Stimulated activated CD8-positive, alpha-beta memory T cell treated with anti-CD3 and anti-CD28 coated beads, Interleukin-7, amount 100 ng/mL, for 4 hours (primary cell): ENCODE measurements at regions not wholly inside any gene's neighbourhood (a gene's known extent, or its start where the extent isn't known, plus 50 kb on each side); places are given as distances from the start of the nearest gene placed in this dataset.

ENCODE experiments used
- DNase-seq, 2 donors: peaks; one replicate each; pipeline ENCODE4 v3.0.0-alpha.2; 2020; ENCODE audit warnings: low read depth in 2 of 2

DNA sequence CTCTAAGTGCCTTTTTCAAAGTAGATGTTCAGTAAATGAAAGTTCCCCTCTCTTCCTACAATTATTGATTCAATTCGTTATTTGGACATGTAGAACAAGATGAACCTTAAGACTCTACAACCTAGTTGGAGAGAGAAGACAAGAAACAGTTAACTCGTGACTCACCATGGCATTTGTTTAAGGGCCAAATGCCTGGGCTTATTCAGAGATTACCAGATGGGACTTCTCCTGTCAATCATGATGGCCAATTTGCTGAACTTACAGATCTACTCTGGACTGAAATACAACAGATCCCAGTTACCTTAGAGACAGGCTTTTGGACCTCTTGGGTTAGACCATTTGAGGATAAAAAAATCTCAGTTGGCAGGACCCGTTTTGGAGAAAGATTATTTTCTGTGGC lies 93.5 kb downstream of the C1orf94 start:
- DNase-seq: no peak

DNA sequence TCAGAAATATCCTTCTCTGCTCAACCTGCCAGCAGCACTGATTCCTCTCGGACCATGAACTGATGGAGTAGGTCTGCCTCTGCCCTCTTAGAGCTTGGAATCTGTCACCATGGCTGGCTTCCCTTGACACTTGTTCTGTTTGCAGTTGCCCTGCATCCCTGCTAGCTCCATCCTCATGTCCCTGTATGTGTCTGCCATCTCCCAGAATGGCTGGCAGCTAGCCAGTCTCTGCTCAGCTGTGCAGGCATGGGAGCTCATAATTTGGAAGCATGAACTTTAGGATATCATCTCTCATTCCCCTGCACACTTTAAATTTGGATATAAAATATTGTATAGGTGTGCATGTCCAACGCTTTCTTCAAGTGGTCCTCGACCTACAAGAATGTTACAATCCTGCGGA lies 95.4 kb downstream of the C1orf94 start:
- no peak for DNase-seq

DNA sequence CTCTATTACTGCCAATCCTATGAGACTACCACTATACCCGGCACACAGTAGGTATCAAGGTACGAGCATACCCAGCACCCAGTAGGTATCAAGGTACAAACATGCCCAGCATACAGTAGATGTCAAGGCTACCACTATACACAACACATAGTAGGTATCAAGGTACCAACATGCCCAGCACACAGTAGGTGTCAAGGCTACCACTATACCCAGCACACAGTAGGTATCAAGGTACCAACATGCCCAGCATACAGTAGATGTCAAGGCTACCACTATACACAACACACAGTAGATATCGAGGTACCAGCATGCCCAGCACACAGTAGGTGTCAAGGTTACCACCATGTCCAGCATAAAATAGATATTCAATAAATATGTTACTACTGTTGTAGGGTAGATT lies 98.4 kb downstream of the C1orf94 start:
- no peak for DNase-seq

DNA sequence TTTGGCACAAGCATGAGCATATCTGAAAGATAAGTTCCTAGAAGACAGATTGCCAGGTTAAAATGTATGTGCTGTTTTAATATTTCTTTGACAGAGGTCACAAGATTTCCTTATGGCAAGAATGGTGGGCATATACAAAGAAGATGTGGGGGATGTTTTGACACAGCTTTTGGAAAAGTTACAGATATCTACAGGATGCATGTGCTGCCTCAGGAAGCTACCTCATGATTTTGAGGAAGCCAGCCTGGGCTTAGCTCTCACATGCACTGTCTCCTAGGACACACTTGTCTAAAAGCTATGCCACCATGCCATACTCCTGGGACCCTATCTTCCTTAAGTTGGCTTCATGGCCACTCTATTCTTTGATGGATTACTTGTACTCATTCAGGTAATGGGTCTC lies 99.9 kb downstream of the C1orf94 start:
- DNase-seq: no peak

DNA sequence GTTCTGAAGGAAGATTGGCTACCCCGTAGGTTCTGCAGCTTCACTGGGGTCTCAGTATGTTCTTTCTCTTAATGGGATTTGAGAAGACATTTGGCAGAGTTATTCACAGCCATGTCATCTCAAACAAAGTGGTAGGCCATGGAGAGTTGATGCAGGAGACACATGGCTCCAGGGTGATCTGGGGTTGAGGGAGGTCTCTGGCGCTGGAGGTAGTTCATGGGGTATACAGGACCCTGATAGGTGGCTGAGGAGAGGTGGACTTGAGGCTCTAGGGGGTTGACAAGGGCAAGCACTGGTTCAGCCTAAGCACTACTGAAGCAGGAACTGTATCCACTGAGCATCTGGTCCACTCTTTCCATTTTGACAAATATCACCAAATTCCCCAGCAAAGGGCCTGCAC lies 100.4 kb downstream of the C1orf94 start:
- no peak for DNase-seq

DNA sequence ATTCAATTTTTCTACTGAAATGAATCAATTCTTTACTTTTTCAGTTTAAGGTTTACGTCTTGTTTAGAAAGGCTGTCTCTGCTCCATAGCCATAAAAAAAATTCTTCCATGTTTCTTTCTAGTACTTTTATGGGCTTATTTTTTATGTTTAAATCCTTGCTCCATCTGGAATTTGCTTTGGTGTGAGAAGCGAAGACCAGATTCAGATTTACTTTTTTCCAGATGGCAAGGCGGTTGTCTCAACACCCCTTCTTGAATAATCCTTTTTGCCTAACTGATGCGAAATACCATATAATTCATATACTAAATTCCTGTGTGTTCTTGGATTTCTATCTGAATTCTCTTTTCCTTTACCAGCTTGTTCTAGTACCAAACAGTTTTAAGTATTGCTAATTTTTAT lies 101.5 kb downstream of the C1orf94 start:
- DNase-seq: no peak

DNA sequence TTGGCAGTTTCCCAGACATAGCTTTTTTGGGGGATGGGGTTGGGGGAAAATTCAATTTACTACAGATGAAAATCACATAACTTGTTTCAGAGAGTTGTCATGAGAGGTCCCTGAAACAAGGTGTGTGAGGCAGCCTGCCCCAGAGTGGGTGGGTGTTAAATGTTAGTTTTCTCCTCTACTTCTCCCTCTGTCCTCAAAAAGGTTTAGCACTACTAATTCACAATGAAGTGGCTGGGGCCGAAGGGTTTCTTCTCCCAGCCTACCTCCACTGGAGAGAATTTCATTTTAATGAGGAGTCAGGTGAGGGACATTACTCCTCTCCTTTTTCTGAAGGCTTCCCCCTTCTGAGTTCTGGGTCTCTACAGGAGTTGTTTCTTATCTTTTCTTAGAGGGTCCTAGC lies 103.3 kb downstream of the C1orf94 start:
- DNase-seq: no peak

DNA sequence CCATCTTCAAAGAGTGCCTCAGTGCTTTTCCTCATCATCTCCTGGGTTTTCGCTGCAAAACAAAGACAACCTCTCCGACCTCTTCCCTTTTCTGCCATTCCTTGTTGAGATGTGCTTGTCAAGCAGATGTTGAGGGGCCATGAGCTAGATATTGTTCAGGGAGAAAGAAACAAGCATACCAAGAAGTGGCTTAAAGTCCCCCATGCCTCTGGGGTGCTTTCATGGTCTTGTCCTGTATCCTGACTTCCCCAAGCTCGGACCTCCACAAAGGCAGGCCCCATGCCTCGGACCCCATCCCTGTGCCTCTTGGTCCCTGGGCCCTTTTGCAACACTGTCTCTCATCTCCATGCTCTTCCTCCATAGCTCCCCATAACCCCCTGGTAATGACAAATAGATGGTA lies 103.8 kb downstream of the C1orf94 start:
- no peak for DNase-seq

DNA sequence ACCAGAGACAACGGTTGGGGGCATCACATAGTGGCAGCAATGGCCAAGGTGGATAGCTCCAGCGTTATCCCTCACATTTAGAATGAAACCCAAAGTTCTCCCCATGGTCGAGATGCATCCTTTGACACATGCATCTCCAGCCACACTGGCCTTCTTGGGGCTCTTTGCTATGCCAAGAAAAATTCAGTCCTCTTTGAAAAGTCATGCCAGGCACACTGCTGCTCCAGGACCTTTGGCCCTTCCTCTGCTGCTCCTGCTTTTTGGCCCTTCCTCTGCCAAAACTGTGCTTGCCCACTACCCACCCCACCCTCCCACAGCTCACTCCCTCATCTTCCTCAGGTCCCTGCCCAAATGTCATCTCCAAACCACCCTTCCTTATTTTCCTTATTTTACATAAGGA lies 106.4 kb downstream of the C1orf94 start:
- DNase-seq: no peak

DNA sequence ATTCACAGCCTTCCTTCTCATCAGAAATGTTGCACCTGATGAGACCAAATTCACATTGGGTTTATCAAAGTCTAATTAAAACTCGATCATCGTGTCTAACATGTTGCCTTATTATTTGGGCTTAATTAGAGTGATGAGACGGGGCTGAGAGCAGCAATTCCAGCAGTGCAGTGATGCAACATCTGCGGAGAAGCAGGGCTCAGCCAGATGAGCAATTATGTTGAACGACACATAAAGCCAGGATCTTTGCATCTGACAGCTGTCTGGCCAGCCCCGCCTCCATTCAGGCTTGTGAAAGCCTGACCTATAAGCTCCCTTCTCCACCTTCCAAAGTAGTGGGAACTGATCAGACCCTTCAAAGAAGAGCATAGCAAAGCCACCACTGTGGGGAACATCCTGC lies 109.8 kb downstream of the C1orf94 start:
- DNase-seq: no peak

DNA sequence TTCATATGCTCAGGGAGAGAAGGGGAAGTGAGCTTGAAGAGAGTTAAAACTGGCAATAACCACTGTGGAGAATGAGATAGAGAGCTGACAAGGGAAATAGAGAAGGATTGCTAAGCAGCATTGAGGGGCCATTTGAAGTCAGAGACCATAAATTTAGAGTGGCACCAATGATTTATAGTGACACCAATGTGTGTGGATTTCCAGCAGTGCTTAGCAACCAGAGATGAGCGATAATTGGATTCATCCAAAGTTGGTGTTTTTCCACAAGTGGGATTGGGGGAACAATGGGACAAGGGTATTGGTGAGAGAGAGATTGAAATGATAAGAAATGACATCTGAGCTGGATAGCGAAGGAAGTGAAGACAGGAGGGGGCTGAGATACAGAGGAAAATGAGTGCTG lies 114.1 kb downstream of the C1orf94 start:
- DNase-seq: no peak

DNA sequence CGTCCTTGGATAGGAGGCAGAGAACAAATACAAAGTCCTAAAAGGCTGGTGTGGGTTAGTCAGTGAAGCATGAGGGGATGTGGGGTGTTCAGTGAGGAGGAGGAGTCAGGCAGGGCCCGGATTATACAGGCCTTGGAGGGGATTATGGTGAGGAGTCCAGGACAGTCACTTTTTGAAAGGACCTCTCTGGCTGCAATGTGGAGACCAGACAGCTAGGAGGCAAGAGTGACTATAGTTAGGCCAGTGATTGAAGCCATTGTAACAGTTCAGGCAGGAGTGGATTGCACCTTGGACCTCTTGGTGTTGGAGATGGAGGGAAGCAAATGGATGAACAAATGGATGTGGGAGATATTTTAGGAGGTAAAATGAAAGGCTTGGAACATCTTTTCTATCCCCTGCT lies 115.8 kb downstream of the C1orf94 start:
- DNase-seq: no peak

DNA sequence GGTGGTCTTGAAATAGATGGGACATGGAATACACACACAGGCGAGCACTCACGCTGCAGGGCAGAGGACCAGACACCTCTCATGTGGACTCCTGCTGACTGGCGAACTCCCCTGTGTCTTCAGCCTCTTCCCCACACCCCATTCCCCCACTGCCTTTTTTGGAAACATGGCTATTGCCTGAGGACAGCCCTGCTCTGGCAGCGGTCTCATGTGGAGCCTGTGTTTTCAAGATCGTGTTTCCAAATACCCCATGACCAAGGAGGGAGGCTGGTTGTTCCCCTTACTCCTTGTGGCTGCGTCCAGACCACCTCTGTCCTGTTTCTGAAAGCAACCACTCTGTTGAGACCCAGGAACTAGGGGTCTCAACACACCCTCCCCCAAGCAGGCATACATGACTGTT lies 119.4 kb downstream of the C1orf94 start:
- DNase-seq: no peak

DNA sequence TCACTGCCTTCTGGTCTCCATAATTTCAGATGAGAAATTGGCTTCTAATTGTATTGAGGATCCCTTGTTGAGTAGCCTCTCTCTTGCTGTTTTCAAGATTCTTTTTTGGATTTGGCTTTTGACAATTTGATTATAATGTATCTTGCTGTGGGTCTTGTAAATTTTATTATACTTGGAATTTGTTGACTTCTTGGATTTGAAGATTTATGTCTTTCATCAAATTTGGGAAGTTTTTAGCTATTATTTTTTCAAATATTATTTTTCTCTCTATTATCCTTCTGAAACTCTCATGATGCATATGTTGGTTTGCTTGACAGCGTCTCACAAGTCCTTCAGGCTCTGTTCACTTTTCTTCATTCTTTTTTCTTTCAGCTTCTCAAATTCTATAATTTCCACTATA lies 126.1 kb downstream of the C1orf94 start:
- DNase-seq: no peak

DNA sequence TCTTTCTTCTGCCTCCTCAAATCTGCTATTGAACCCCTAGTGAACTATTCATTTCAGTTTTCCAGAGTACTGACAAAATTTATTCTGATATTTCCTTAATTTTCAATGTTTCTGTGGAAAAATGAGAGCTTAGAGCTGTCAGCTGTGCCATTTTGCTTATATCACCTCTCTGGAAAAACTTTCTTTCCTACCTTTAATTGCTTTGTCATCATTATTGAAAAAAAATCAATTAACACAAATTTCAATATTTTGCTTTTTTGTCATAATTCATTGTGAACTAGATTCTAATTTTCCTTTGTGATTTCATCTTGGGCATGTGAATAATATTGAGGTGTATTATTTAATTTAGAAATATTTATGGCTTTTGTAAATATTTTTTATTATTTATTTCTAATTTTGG lies 126.5 kb downstream of the C1orf94 start:
- no peak for DNase-seq

DNA sequence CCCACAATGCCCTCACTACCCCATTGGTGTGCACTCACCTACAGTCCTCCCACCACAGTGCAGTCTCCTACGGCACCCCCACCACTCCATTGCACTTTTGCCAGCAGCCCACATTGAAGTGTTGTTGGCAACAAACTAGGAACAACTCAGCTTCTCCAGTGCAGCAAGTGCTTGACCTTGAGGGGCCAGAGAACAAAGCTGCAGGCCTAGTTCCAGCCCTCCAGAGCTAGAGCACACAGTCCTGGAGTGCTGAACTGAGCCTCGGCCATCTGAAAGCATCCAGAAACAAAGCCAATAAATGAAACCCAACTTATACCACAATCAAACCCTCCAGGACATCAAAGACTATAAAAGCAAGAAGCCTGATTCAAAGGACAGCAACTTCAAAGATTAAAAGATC lies 129.9 kb downstream of the C1orf94 start:
- DNase-seq: no peak

DNA sequence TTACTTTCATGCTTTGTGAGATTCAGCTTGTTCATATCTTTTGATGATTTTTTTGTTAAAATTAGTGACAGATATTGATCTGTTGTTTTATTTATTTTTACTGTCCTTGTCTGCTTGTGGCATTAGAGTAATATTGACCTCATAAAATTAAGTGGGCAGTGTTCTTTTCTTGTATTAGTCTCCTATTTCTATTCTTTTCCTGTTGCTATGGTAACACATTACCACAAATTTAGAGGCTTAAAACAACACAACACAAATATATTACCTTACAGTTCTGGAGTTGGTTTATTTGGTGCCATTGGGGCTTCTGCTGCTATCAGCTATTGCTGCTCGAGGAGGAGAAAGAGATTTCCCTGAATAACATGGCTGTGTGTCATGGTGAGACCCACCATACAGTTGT lies 135.7 kb downstream of the C1orf94 start:
- no peak for DNase-seq

DNA sequence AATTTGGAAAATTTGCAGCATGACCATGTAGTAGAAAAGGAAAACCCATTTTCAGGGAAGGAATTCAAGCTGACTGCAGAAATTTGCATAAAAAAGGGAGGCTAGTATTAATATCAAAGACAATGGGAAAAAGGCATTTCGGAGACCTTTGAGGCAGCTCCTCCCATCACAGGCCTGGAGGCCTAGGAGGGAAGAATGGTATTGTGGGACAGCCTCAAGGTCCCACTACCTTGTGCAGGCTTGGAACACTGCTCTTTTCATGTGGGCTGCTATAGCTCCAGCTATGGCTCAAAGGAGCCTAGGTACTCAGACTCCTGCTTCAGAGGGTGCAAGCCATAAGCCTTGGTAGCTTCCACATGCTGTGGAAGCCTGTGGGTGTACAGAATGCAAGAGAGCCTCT lies 139.3 kb downstream of the C1orf94 start:
- no peak for DNase-seq

DNA sequence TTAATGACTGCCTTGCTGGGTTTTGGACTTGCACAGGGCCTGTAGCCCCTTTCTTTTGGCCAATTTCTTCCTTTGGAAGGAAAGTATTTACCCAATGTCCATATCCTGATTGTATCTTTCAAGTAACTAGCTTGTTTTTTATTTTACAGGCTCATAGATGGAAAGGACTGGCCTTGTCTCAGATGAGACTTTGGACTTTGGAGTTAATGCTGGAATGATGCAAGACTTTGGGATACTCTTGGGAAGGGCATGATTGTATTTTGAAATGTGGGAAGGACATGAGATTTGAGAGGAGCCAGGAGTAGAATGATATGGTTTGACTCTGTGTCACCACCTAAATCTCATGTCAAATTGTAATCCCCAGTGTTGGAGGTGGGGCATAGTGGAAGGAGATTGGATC lies 140.1 kb downstream of the C1orf94 start:
- DNase-seq: no peak

DNA sequence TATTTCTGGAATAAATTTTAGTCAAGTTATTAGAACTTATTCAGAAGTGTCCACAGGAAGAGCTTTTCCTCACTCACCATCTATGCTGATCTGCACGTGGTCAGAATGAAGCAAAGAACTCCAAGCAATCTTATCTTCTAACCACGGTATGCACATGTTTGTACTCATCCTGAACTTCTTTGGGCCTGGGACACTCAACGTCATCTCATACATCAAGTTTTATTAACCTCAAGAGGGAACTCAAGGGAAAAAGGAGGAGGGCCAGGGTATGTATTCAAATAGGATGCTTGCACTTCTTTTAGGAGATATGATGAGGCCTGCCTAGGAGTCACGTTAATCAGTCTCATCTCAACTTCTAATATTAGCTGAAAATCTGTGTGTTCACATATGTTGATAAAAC lies 142.5 kb downstream of the C1orf94 start:
- no peak for DNase-seq

DNA sequence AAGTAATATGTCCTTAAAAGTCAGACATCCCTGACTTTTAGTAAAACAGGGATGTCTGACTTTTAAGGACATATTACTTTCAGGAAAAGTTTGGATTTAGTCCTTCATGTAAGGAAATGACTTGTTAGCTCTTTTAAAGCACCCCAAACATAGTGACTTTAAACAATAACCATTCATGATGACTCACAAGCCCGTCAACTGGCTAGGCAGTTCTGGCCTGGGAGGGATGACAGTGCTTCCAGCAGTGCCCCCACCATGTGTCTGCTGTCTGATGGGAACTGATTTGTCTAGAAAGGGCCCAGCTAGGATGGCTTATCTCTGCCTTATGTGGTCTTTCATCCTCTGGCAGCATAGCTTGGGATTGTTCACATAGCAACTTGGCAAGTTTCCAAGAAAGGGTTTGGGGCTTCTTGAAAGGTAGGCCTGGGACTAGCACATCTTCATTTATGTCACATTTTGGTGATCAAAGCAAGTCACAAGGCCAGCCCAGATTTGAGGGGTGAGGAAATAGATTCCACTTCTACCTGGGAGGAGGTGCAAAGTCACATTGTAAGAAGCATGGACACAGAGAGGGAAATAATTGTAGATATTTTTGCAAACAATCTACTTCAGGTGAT lies 143.5 kb downstream of the C1orf94 start:
- no peak for DNase-seq

DNA sequence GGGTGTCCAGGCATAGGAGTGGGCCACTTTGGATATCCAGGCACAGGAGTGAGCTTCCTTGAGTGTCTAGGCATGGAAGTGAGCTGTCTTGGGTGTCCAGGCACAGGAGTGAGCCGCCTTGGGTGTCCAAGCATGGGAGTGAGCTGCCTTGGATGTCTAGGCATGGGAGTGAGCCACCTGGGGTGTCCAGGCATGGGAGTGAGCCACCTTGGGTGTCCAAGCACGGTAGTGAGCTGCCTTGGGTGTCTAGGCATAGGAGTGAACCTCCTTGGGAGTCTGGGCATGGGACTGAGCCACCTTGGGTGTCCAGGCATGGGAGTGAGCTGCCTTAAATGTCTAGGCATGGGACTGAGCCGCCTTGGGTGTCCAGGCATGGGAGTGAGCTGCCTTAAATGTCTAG lies 146.3 kb downstream of the C1orf94 start:
- DNase-seq: no peak

DNA sequence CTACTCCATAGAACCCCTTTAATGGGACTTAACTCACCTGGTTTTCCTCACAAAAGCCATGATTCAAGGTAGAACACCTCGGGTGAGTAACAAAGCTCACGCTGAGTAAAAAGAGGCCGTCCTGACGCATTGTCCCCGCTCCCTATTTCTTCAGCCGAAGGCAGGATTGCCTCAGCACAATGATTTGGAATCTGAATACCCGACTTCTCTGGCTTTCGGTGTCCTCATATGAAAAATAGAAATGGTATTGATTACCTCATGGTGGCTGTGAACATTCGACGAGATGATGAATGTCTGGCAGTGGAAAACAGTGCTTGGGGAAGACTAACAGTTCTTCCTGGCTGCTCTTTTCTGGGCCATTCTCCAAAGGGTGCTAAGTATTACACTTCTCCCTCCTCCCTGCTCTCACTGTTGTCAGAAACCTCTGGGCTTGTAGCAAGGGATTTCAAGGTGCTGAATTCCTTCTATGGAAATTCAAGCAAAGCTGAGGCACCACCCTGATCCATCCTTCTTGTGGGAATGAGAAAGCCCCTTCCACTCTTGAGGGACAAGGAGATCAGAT lies 148.3 kb downstream of the C1orf94 start:
- no peak for DNase-seq

DNA sequence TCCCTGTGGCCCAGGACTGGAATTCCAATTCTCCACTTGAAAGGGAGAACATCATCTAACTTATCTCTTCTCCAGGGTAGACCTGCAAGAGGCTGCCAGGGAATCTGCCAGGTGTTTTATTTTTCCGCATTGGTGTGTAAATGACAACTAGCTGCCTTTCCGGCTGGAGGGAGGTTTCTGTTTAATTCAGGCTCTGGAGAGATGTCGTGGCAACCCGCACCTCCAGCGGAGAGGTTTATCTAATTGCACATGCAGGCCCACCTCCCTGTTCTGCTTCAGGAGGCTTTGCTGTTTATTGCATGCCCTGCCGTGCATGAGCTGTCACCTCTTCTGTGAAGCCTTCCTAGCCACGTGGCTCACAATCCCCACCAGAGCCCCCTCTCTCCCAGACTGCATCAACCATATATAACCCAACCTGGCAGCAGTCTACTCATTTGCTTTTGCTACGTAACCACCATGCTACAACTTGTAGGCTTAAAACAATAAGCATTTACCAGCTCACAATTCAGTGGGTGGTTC lies 151.6 kb downstream of the C1orf94 start:
- no peak for DNase-seq
